HCT116 (cell line): ENCODE measurements at regions not wholly inside any gene's neighbourhood (a gene's known extent, or its start where the extent isn't known, plus 50 kb on each side); places are given as distances from the start of the nearest gene placed in this dataset.

ENCODE experiments used
- ATAC-seq: fragments of 200-7000 bp; cut with Tn5 transposase; 2 replicates; pipeline ENCODE4 v1.9.1; 2020; ENCODE audit warnings: mild to moderate bottlenecking, moderate library complexity
- BruUV-seq: library from RNA; stranded (reverse); fragments of 400-500 nt; replicated peaks from 2 replicates; lab custom pipeline; 2021; lab: Mats Ljungman, UMichigan
- CTCF ChIA-PET: fragments of 300-600 bp; sonication (Branson Sonifier 250); formaldehyde crosslinking; loops from one replicate; lab custom pipeline; 2021; ENCODE audit warnings: antibody characterized with exemption; lab: Charles Lee
- POLR2A ChIA-PET: fragments of 300-600, 350-600 bp; sonication (Branson Sonifier 250); formaldehyde crosslinking; loops from one replicate; lab custom pipeline; 2021; ENCODE audit warnings: antibody characterized with exemption; lab: Charles Lee
- RAD21 ChIA-PET, 2 experiments: fragments of 300-600 bp; sonication (Branson Sonifier 250); formaldehyde crosslinking; loops; one replicate each; lab custom pipeline; 2023; ENCODE audit warnings: low total read pairs in 2 of 2; ENCODE audit not compliant: uncharacterized antibody in 2 of 2, unreplicated experiment in 2 of 2, low non-redundant PET in 1 of 2; lab: Charles Lee
- DNase-seq: peaks from one replicate; pipeline ENCODE4 v3.0.0-alpha.2; 2010; ENCODE audit warnings: low read depth, low spot score
- H2AFZ ChIP-seq: fragments of 200-600 bp; shearing (Covaris generic), sonication (generic); 2 replicates; pipeline ENCODE4 v1.6.1; 2017; ENCODE audit warnings: low read depth, mixed run types, mixed read lengths, antibody characterized with exemption, low read length; ENCODE audit not compliant: poor library complexity, severe bottlenecking
- H3K27ac ChIP-seq: 2 replicates; pipeline ENCODE4 v1.5.1; 2012; ENCODE audit warnings: low read depth, low read length
- H3K27me3 ChIP-seq: fragments of 200-600 bp; sonication (generic); 2 replicates; pipeline ENCODE4 v1.6.1; 2016; ENCODE audit warnings: mixed run types, low read length, mixed read lengths; ENCODE audit not compliant: insufficient read depth
- H3K36me3 ChIP-seq, 2 experiments: fragments of 200-500 bp in 1 of 2; fragments of 200-600 bp in 1 of 2; sonication (Bioruptor generic) in 1 of 2; sonication (generic) in 1 of 2; 2 replicates each; pipeline versions ENCODE4 v1.5.1 to v1.6.1; 2014 to 2016; ENCODE audit warnings: low read length in 2 of 2, inconsistent platforms in 1 of 2, mixed read lengths in 1 of 2, mixed run types in 1 of 2; ENCODE audit not compliant: insufficient read depth in 2 of 2, control insufficient read depth in 1 of 2
- H3K4me1 ChIP-seq, 2 experiments: fragments of 200-600 bp in 1 of 2; sonication (generic) in 1 of 2; 2 replicates each; pipeline versions ENCODE4 v1.5.1 to v1.6.1; 2012 to 2017; ENCODE audit warnings: low read length in 2 of 2, inconsistent platforms in 1 of 2, mild to moderate bottlenecking in 1 of 2, mixed read lengths in 1 of 2, mixed run types in 1 of 2, moderate library complexity in 1 of 2; ENCODE audit not compliant: insufficient read depth in 2 of 2, control insufficient read depth in 1 of 2
- H3K4me2 ChIP-seq: fragments of 200-600 bp; sonication (generic); 2 replicates; pipeline ENCODE4 v1.6.1; 2017; ENCODE audit warnings: mixed run types, low read length, mixed read lengths
- H3K4me3 ChIP-seq, 2 experiments: fragments of 200-600 bp in 1 of 2; sonication (generic) in 1 of 2; replicated peaks in 1 of 2; 2 replicates each; pipeline ENCODE4 v1.5.1; 2011 to 2016; ENCODE audit warnings: low read length in 2 of 2, control low read depth in 1 of 2, low read depth in 1 of 2, mild to moderate bottlenecking in 1 of 2, mixed read lengths in 1 of 2, mixed run types in 1 of 2
- H3K79me2 ChIP-seq: fragments of 200-600 bp; sonication (generic); 2 replicates; pipeline ENCODE4 v1.6.1; 2017; ENCODE audit warnings: mild to moderate bottlenecking, mixed run types, low read length, moderate library complexity, mixed read lengths; ENCODE audit not compliant: insufficient read depth
- H3K9ac ChIP-seq: fragments of 200-600 bp; sonication (generic); 2 replicates; pipeline ENCODE4 v1.6.1; 2016; ENCODE audit warnings: low read length, mixed read lengths
- H3K9me2 ChIP-seq: fragments of 200-600 bp; sonication (generic), shearing (Covaris generic); 2 replicates; pipeline ENCODE4 v1.6.1; 2017; ENCODE audit warnings: mixed run types, mild to moderate bottlenecking, moderate library complexity; ENCODE audit not compliant: insufficient read depth
- H3K9me3 ChIP-seq, 2 experiments: fragments of 200-500 bp in 1 of 2; fragments of 200-600 bp in 1 of 2; sonication (Bioruptor generic) in 1 of 2; sonication (generic) in 1 of 2; 2 replicates each; pipeline ENCODE4 v1.6.1; 2014 to 2017; ENCODE audit warnings: low read length in 2 of 2, mixed read lengths in 2 of 2, inconsistent platforms in 1 of 2, low read depth in 1 of 2, mild to moderate bottlenecking in 1 of 2, mixed run types in 1 of 2, moderate library complexity in 1 of 2; ENCODE audit not compliant: control insufficient read depth in 1 of 2, insufficient read depth in 1 of 2
- H4K20me1 ChIP-seq: fragments of 200-600 bp; sonication (generic), shearing (Covaris generic); 2 replicates; pipeline ENCODE4 v1.6.1; 2017; ENCODE audit warnings: mixed run types, mild to moderate bottlenecking, moderate library complexity; ENCODE audit not compliant: insufficient read depth
- CBX3 ChIP-seq: IDR thresholded peaks from 2 replicates; pipeline ENCODE4 v1.6.1; 2012; ENCODE audit warnings: low read depth
- CEBPB ChIP-seq: IDR thresholded peaks from 2 replicates; pipeline ENCODE4 v1.6.1; 2012; ENCODE audit warnings: low read depth
- EGR1 ChIP-seq: IDR thresholded peaks from 2 replicates; pipeline ENCODE4 v1.6.1; 2012; ENCODE audit warnings: low read depth
- EZH2 ChIP-seq: fragments of 200-600 bp; sonication (generic); IDR thresholded peaks from 2 replicates; pipeline ENCODE4 v1.6.1; 2017; ENCODE audit warnings: antibody characterized with exemption, mixed run types
- EZH2phosphoT487 ChIP-seq: fragments of 200-600 bp; IDR thresholded peaks from 2 replicates; pipeline ENCODE4 v1.6.1; 2018; ENCODE audit warnings: antibody characterized with exemption, borderline replicate concordance
- FOSL1 ChIP-seq: IDR thresholded peaks from 2 replicates; pipeline ENCODE4 v1.6.1; 2012; ENCODE audit warnings: low read depth
- JUND ChIP-seq: IDR thresholded peaks from 2 replicates; pipeline ENCODE4 v1.6.1; 2012
- POLR2A ChIP-seq: IDR thresholded peaks from 2 replicates; pipeline ENCODE4 v1.7.0; 2011; ENCODE audit warnings: borderline replicate concordance; ENCODE audit not compliant: insufficient read depth, insufficient read length; ENCODE audit errors: extremely low read depth
- POLR2AphosphoS5 ChIP-seq: IDR thresholded peaks from 2 replicates; pipeline ENCODE4 v1.6.1; 2011; ENCODE audit warnings: mild to moderate bottlenecking, low read depth, low read length, moderate library complexity
- RAD21 ChIP-seq: IDR thresholded peaks from 2 replicates; pipeline ENCODE4 v1.6.1; 2012; ENCODE audit warnings: low read depth, mild to moderate bottlenecking
- SP1 ChIP-seq: IDR thresholded peaks from 2 replicates; pipeline ENCODE4 v1.6.1; 2012; ENCODE audit warnings: low read depth
- SRF ChIP-seq: IDR thresholded peaks from 2 replicates; pipeline ENCODE4 v1.6.1; 2012; ENCODE audit warnings: low read depth
- YY1 ChIP-seq: IDR thresholded peaks from 2 replicates; pipeline ENCODE4 v1.6.1; 2011; ENCODE audit warnings: low read length, low read depth, moderate library complexity, mild to moderate bottlenecking; ENCODE audit not compliant: insufficient replicate concordance; ENCODE audit errors: extremely low read depth
- ZFX ChIP-seq: fragments of 450-650 bp; IDR thresholded peaks from 2 replicates; pipeline ENCODE4 v1.6.1; 2017
- ZNF274 ChIP-seq: fragments of 200-500 bp; sonication (Bioruptor generic); IDR thresholded peaks from 2 replicates; pipeline ENCODE4 v1.6.1; 2014; ENCODE audit warnings: mild to moderate bottlenecking, low read depth, low read length, inconsistent platforms
- intact Hi-C: fragments of 100-400 bp; cut with micrococcal nuclease; formaldehyde crosslinking; loops from 2 replicates; pipeline ENCODE4 v1.10.0; 2022
- TF ChIP-seq, protein P1 (sequence below): IDR thresholded peaks from 2 replicates; pipeline ENCODE4 v1.6.1; 2012
- TF ChIP-seq, protein P2 (sequence below): IDR thresholded peaks from 2 replicates; pipeline ENCODE4 v1.6.1; 2011; ENCODE audit warnings: mild to moderate bottlenecking, low read length, moderate library complexity; ENCODE audit not compliant: insufficient replicate concordance; ENCODE audit errors: extremely low read depth
- TF ChIP-seq, protein P3 (sequence below), 3 experiments: fragments of 200-600 bp in 1 of 3; sonication (generic) in 1 of 3; IDR thresholded peaks in 2 of 3; conservative IDR thresholded peaks in 1 of 3; 2 replicates each; pipeline ENCODE4 v1.5.1; 2012 to 2017; ENCODE audit warnings: low read depth in 2 of 3, low read length in 2 of 3, antibody characterized with exemption in 1 of 3, borderline replicate concordance in 1 of 3, control low read depth in 1 of 3, mild to moderate bottlenecking in 1 of 3, mixed read lengths in 1 of 3, mixed run types in 1 of 3, moderate library complexity in 1 of 3; ENCODE audit not compliant: insufficient read depth in 1 of 3
- TF ChIP-seq, protein P4 (sequence below): IDR thresholded peaks from 2 replicates; pipeline ENCODE4 v1.6.1; 2012

DNA sequence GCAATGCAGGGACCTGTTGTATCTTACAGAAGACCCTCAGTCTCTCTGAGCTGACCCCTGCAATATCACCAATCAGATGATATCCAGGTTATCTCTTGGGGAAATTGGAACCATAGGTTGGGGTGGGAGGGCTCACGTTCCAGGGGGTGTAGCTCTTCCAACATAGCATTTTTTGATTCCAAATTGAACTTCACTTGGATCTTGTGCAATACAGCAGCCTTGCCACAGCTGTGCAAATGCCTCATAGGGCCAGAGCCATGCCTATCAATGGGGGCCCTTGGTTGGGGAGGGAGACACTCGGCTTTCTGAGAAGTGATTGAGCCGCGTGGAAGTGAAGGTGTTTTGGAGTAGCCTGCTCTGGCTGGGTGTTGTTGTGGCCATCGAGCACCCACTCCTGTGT lies 117.2 kb upstream of the PITX1 start:
- no peak for TF ChIP-seq POLR2A
- TF ChIP-seq, protein P1, sequence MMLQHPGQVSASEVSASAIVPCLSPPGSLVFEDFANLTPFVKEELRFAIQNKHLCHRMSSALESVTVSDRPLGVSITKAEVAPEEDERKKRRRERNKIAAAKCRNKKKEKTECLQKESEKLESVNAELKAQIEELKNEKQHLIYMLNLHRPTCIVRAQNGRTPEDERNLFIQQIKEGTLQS = no peak
- TF ChIP-seq CBX3 = no peak
- TF ChIP-seq YY1 = no peak
- TF ChIP-seq, protein P2, sequence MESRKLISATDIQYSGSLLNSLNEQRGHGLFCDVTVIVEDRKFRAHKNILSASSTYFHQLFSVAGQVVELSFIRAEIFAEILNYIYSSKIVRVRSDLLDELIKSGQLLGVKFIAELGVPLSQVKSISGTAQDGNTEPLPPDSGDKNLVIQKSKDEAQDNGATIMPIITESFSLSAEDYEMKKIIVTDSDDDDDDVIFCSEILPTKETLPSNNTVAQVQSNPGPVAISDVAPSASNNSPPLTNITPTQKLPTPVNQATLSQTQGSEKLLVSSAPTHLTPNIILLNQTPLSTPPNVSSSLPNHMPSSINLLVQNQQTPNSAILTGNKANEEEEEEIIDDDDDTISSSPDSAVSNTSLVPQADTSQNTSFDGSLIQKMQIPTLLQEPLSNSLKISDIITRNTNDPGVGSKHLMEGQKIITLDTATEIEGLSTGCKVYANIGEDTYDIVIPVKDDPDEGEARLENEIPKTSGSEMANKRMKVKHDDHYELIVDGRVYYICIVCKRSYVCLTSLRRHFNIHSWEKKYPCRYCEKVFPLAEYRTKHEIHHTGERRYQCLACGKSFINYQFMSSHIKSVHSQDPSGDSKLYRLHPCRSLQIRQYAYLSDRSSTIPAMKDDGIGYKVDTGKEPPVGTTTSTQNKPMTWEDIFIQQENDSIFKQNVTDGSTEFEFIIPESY = no peak
- TF ChIP-seq EZH2 = no peak
- no peak for TF ChIP-seq CEBPB
- no peak for TF ChIP-seq RAD21
- TF ChIP-seq SP1 = no peak
- TF ChIP-seq POLR2AphosphoS5 = no peak
- TF ChIP-seq ZNF274 = no peak
- TF ChIP-seq, protein P3, sequence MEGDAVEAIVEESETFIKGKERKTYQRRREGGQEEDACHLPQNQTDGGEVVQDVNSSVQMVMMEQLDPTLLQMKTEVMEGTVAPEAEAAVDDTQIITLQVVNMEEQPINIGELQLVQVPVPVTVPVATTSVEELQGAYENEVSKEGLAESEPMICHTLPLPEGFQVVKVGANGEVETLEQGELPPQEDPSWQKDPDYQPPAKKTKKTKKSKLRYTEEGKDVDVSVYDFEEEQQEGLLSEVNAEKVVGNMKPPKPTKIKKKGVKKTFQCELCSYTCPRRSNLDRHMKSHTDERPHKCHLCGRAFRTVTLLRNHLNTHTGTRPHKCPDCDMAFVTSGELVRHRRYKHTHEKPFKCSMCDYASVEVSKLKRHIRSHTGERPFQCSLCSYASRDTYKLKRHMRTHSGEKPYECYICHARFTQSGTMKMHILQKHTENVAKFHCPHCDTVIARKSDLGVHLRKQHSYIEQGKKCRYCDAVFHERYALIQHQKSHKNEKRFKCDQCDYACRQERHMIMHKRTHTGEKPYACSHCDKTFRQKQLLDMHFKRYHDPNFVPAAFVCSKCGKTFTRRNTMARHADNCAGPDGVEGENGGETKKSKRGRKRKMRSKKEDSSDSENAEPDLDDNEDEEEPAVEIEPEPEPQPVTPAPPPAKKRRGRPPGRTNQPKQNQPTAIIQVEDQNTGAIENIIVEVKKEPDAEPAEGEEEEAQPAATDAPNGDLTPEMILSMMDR (IDR thresholded peaks at IDR 0.05 in 2 of 3, conservative IDR thresholded peaks at IDR 0.05 in 1 of 3; ENCODE audit: borderline replicate concordance in 1 of 3, insufficient read depth in 1 of 3, low read depth in 2 of 3, low read length in 2 of 3) = no peak
- no peak for TF ChIP-seq EGR1
- no peak for TF ChIP-seq ZFX
- TF ChIP-seq JUND = no peak
- no peak for TF ChIP-seq EZH2phosphoT487
- no peak for TF ChIP-seq SRF
- TF ChIP-seq, protein P4, sequence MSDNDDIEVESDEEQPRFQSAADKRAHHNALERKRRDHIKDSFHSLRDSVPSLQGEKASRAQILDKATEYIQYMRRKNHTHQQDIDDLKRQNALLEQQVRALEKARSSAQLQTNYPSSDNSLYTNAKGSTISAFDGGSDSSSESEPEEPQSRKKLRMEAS = no peak
- no peak for TF ChIP-seq FOSL1
- TF ChIP-seq, all 23 proteins: peak for 0
- ChIA-PET POLR2A (no interaction called here), CTCF (no interaction called here), RAD21 (no interaction called here)
- no peak overlapping the region for H3K27ac ChIP-seq
- DNase-seq (no peak), ATAC-seq (no peak)
- no peaks in the 10 kb centered on the region for H3K27me3 ChIP-seq
- no peak overlapping the region for H3K4me2 ChIP-seq
- peaks cover 0 to under 1% of the 10 kb centered on the region in 2 experiments; a peak in 1 of 4 replicates for H3K4me1 ChIP-seq
- H3K79me2 ChIP-seq = no peaks in the 10 kb centered on the region
- no peaks in the 10 kb centered on the region for H3K9me2 ChIP-seq
- no peak overlapping the region for H3K4me3 ChIP-seq
- H3K9ac ChIP-seq = no peak overlapping the region
- no peaks in the 10 kb centered on the region for H3K9me3 ChIP-seq
- BruUV-seq = no TSS peak
- H3K36me3 ChIP-seq = no peaks in the 10 kb centered on the region
- H4K20me1 ChIP-seq = no peaks in the 10 kb centered on the region
- H2AFZ ChIP-seq = no peak overlapping the region
- intact Hi-C loops = no loop called here
